NCI-H2196 treated with DMSO at 0.1 percent for 48 hours (cell line): ENCODE measurements at regions not wholly inside any gene's neighbourhood (a gene's known extent, or its start where the extent isn't known, plus 50 kb on each side); places are given as distances from the start of the nearest gene placed in this dataset.

Experiments
- DNase-seq: peaks from one replicate; lab custom pipeline; 2025; ENCODE audit not compliant: unreplicated experiment; lab: John Stamatoyannopoulos, UW

- DNase-seq: no peak
Observed at GRCh38 chr3:46114323-46114988, 87.2 kb upstream of the XCR1 start.

- DNase-seq: no peak
Observed at GRCh38 chr3:46113608-46114007, 86.3 kb upstream of the XCR1 start.

GRCh38 chr3:46112984-46113383, 85.7 kb upstream of the XCR1 start:
- no peak for DNase-seq

- no peak for DNase-seq
Observed at GRCh38 chr3:46112296-46112695, 85.0 kb upstream of the XCR1 start.

GRCh38 chr3:46110701-46111493, 83.6 kb upstream of the XCR1 start:
- DNase-seq: peak; percentile 9

- DNase-seq: no peak
Observed at GRCh38 chr3:46107682-46108081, 80.4 kb upstream of the XCR1 start.

GRCh38 chr3:46105306-46105919, 78.1 kb upstream of the XCR1 start:
- DNase-seq: no peak

GRCh38 chr3:46104706-46105105, 77.4 kb upstream of the XCR1 start:
- DNase-seq: no peak

- no peak for DNase-seq
Observed at GRCh38 chr3:46102780-46103130, 75.5 kb upstream of the XCR1 start.

- no peak for DNase-seq
Observed at GRCh38 chr3:46102059-46102779, 74.9 kb upstream of the XCR1 start.

- no peak for DNase-seq
Observed at GRCh38 chr3:46100812-46101211, 73.5 kb upstream of the XCR1 start.

- DNase-seq: no peak
Observed at GRCh38 chr3:46098319-46098761, 71.1 kb upstream of the XCR1 start.

GRCh38 chr3:46097691-46098241, 70.5 kb upstream of the XCR1 start:
- no peak for DNase-seq

- no peak for DNase-seq
Observed at GRCh38 chr3:46096781-46097180, 69.5 kb upstream of the XCR1 start.

- DNase-seq: no peak
Observed at GRCh38 chr3:46096336-46096735, 69.1 kb upstream of the XCR1 start.

- DNase-seq: no peak
Observed at GRCh38 chr3:46095307-46095706, 68.0 kb upstream of the XCR1 start.

GRCh38 chr3:46094506-46094905, 67.2 kb upstream of the XCR1 start:
- no peak for DNase-seq

GRCh38 chr3:46093966-46094365, 66.7 kb upstream of the XCR1 start:
- no peak for DNase-seq

GRCh38 chr3:46093327-46093942, 66.2 kb upstream of the XCR1 start:
- no peak for DNase-seq

- DNase-seq: no peak
Observed at GRCh38 chr3:46092702-46093080, 65.4 kb upstream of the XCR1 start.
